ENCODE measurements at regions not wholly inside any gene's neighbourhood (a gene's known extent, or its start where the extent isn't known, plus 50 kb on each side); places are given as distances from the start of the nearest gene placed in this dataset.

GRCh38 chr6:169895926-169896761, 144.7 kb downstream of the ERMARD start:
- no peak overlapping the region for H3K9ac ChIP-seq (replicated peaks; ENCODE audit: extremely low read depth, insufficient read depth, low read length)
- intact Hi-C loops (cut with micrococcal nuclease) (loop anchor here (5.0 kb wide), 1 partner anchor 64 kb away; no protein-coding TSS in a partner anchor), dilution Hi-C loops (cut with MboI; ENCODE audit: extremely low pct_ligation_motif_present, low sequenced_read_pairs) (no loop called here)
- no peaks in the 10 kb centered on the region for H4K20me1 ChIP-seq (replicated peaks; ENCODE audit: control insufficient read depth, extremely low read depth, insufficient read depth, low read length)
- H3K36me3 ChIP-seq (ENCODE audit: control insufficient read depth in 2 of 2, extremely low read depth in 1 of 2, insufficient read depth in 2 of 2, low read length in 2 of 2), result no peaks in the 10 kb centered on the region
- H2AFZ ChIP-seq (ENCODE audit: low read depth, low read length), result no peak overlapping the region
- no peak overlapping the region for H3K27ac ChIP-seq (ENCODE audit: insufficient read depth, low read depth, low read length)
- BruUV-seq (replicated peaks), result no TSS peak
- TF ChIP-seq POLR2AphosphoS5 (IDR thresholded peaks at IDR 0.05; ENCODE audit: insufficient read depth, low read depth, low read length) (no peak), MYC (IDR thresholded peaks at IDR 0.05; ENCODE audit: low read depth, low read length) (no peak), EZH2 (IDR thresholded peaks at IDR 0.05; ENCODE audit: borderline replicate concordance, low read depth, low read length, severe bottlenecking) (no peak), MAX (IDR thresholded peaks at IDR 0.05; ENCODE audit: insufficient read depth, insufficient read length) (no peak), CTCF (IDR thresholded peaks at IDR 0.05; ENCODE audit: extremely low read depth in 1 of 2, insufficient read depth in 1 of 2, low read depth in 1 of 2, low read length in 2 of 2) (no peak), POLR2A (IDR thresholded peaks at IDR 0.05; ENCODE audit: low read depth, low read length) (no peak), FOS (IDR thresholded peaks at IDR 0.05; ENCODE audit: borderline replicate concordance, insufficient read depth, low read length) (no peak), GATA2 (IDR thresholded peaks at IDR 0.05; ENCODE audit: insufficient read depth, insufficient read length, low read depth, low read length) (no peak), JUN (IDR thresholded peaks at IDR 0.05; ENCODE audit: borderline replicate concordance, insufficient read depth, insufficient read length, low read depth) (no peak)
- H3K4me2 ChIP-seq (ENCODE audit: insufficient read depth, low read length), result no peak overlapping the region
- DNase-seq (ENCODE audit: low read depth, low spot score), result no peak
- no peaks in the 10 kb centered on the region for H3K79me2 ChIP-seq (ENCODE audit: control insufficient read depth, insufficient read depth, low read length)
- H3K9me3 ChIP-seq (replicated peaks; ENCODE audit: control insufficient read depth, insufficient read depth, low read length), result no peaks in the 10 kb centered on the region
- H3K9me1 ChIP-seq (replicated peaks; ENCODE audit: control insufficient read depth, extremely low read depth, insufficient read depth, low read length), result no peaks in the 10 kb centered on the region
- CTCF ChIA-PET, result interaction anchor here (0.9 kb wide), 1 partner anchor 64 kb away, joined by 6 read pairs; no protein-coding TSS in a partner anchor
- no peak for FAIRE-seq
- POLR2A ChIA-PET, result no interaction called here
- no peaks in the 10 kb centered on the region for H3K27me3 ChIP-seq (ENCODE audit: control insufficient read depth in 2 of 2, insufficient read depth in 2 of 2, low read length in 2 of 2)
- H3K4me3 ChIP-seq (replicated peaks in 1 of 3; ENCODE audit: insufficient read depth in 1 of 3, low read depth in 1 of 3, low read length in 3 of 3), result no peak overlapping the region
- H3K4me1 ChIP-seq (ENCODE audit: control insufficient read depth, extremely low read depth, insufficient read depth, low read length), result peaks cover 13% of the 10 kb centered on the region
